ENCODE measurements at regions not wholly inside any gene's neighbourhood (a gene's known extent, or its start where the extent isn't known, plus 50 kb on each side); places are given as distances from the start of the nearest gene placed in this dataset.

GRCh38 chr2:128622371-128622770 is 303.7 kb upstream of the HS6ST1 start:
- TF ChIP-seq, protein P1, sequence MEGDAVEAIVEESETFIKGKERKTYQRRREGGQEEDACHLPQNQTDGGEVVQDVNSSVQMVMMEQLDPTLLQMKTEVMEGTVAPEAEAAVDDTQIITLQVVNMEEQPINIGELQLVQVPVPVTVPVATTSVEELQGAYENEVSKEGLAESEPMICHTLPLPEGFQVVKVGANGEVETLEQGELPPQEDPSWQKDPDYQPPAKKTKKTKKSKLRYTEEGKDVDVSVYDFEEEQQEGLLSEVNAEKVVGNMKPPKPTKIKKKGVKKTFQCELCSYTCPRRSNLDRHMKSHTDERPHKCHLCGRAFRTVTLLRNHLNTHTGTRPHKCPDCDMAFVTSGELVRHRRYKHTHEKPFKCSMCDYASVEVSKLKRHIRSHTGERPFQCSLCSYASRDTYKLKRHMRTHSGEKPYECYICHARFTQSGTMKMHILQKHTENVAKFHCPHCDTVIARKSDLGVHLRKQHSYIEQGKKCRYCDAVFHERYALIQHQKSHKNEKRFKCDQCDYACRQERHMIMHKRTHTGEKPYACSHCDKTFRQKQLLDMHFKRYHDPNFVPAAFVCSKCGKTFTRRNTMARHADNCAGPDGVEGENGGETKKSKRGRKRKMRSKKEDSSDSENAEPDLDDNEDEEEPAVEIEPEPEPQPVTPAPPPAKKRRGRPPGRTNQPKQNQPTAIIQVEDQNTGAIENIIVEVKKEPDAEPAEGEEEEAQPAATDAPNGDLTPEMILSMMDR (IDR thresholded peaks at IDR 0.05): no peak
- no peak for TF ChIP-seq POLR2A (IDR thresholded peaks at IDR 0.05)

Measured in Peyer's patch (tissue), 4 donors.